Right lung (tissue), 2 donors: ENCODE measurements at regions not wholly inside any gene's neighbourhood (a gene's known extent, or its start where the extent isn't known, plus 50 kb on each side); places are given as distances from the start of the nearest gene placed in this dataset.

Experiments used
- DNase-seq, 2 donors: peaks; one replicate each; pipeline ENCODE4 v3.0.0-alpha.2; 2013

- no peak for DNase-seq
Measured at GRCh38 chr11:122234780-122235179, 118.8 kb upstream of the BLID start.

GRCh38 chr11:122234257-122234656 is 118.2 kb upstream of the BLID start:
- no peak for DNase-seq

- no peak for DNase-seq
Measured at GRCh38 chr11:122232985-122233384, 117.0 kb upstream of the BLID start.

DNA sequence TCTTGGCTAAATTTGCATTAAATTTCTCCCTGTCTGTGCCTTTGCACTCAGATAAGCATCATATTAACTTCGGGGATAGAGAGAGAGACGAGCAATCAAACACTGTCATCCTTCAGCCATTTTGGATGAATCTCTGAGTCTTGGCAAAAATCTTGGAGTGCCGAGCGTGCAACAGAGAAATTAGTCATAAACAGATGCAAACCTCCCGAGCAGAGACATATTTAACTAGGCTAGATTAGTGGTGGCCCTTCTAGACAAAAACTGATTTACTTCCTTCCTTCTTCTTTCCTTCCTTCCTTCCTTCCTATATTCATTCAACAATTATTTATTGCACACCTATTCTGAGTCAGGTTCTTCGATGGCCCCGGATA is 114.4 kb upstream of the BLID start:
- no peak for DNase-seq

GRCh38 chr11:122229481-122230384 is 113.7 kb upstream of the BLID start:
- DNase-seq: peak in 1 of 2 donors; percentile 27

GRCh38 chr11:122229078-122229477 is 113.1 kb upstream of the BLID start:
- no peak for DNase-seq

DNA sequence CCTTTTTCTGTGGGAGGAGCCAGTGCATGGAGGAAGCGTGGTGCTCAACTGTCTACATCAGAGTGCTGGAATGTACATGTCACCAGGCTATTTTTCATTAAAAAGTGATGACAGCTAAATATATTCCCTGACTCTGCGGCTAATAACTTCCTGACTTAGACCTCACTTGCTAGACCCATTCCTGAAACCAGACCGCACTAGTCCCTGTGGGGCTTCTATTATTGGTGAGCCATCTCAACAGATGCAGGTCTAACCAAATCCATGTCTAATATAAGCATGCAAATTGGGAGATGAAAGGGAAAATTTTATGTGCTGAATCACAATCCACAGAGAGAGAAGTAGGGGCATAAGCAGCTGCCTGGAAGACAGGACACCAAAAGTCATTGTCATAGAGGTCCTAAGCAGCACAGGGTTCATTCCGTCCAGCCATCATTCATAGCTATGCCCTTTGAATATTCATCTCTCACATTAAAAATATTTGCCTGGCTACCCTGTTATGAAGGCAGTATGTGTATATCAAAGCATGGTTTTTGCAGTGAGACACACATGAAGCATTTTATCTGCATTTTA is 110.9 kb upstream of the BLID start:
- no peak for DNase-seq

- no peak for DNase-seq
Measured at GRCh38 chr11:122224867-122225266, 108.9 kb upstream of the BLID start.

GRCh38 chr11:122220321-122220720 is 104.3 kb upstream of the BLID start:
- no peak for DNase-seq

- DNase-seq: no peak
Measured at GRCh38 chr11:122219791-122220190, 103.8 kb upstream of the BLID start.

- DNase-seq: peak; percentile 71 to 73
Measured at GRCh38 chr11:122215244-122215992, 99.4 kb upstream of the BLID start.

DNA sequence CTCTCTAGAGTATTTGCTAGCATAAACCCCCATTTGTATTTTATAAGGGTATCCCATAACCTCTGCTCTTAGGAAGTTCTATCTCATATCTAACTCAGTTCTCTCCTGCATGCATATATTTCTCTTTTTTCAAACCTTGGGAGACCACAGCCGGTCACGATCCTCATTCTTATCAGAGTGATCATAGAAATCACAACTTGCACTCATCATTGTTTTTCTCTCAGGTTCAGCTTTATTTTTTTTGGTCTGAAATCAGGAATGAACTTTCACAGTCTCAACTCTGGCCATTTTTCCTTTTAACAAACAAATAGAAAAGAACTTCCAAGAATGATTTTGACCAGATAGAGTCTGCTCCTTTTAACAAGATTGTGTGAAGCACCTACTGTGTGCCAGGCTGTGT is 98.6 kb upstream of the BLID start:
- no peak for DNase-seq

DNA sequence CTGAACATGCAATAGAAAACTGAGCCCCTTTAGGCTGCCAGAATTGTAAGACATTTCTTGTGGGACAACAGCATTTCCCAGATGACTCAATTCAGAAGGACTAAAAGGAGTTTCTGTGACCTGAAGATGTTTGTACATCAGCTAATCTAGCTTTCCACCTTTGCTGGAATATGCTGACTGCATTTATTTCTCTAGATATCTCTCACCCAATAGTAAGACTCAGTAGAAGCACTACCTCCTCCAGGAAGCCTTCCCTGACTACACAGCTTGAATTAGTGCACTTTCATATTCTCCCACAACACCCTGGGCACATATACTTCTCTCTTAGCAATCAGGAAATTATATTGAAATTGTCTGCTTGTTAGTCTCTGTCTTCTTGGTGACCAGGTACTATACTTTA is 98.1 kb upstream of the BLID start:
- DNase-seq: no peak

DNA sequence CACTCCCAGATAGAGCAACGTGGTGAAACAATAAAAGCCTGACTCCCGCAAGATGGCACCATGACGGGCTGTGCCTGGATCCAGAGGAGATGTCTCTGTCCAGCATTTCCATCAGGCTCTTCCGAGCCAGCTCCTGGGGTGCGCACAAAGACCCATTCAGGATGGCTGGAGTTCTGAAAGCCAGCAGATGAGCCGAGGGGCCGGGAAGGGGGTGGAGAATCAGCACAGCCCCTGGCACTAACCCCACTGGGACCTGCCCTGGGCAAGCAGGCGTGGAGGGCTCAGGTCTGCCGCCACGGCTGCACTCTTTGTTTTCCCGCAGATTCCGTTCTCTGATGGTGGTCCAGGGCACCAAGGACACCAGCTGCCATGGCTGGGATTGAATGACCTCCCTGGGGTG is 97.2 kb upstream of the BLID start:
- no peak for DNase-seq

DNA sequence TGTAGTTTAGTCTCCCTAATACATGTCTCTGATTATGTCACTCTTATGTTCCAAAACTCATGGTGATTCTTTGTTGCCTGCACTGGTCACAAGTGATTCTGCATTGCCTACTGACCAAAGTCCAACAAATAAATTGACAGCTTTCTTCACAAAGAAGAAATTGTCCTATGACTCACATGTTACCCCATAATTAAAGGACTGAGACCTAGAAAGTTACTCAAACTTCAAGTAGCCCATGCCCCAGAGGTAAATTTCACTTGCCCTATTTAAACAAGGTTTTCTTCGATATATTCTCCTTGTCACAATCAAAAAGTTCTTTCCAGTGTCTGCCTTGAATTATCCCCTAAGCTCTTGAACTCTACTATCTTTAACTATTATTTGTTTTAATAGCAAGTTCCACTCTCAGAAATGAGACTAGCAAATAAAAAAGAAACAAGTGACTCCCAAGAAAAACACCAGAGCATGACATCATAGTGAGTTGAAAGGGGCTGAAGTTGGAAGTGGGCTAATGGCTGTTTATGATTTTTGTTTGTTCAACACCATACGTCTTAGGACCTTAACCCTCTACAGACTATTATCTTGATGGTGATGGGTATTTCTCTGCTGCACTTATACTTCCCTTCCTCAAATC is 94.5 kb upstream of the BLID start:
- no peak for DNase-seq

DNA sequence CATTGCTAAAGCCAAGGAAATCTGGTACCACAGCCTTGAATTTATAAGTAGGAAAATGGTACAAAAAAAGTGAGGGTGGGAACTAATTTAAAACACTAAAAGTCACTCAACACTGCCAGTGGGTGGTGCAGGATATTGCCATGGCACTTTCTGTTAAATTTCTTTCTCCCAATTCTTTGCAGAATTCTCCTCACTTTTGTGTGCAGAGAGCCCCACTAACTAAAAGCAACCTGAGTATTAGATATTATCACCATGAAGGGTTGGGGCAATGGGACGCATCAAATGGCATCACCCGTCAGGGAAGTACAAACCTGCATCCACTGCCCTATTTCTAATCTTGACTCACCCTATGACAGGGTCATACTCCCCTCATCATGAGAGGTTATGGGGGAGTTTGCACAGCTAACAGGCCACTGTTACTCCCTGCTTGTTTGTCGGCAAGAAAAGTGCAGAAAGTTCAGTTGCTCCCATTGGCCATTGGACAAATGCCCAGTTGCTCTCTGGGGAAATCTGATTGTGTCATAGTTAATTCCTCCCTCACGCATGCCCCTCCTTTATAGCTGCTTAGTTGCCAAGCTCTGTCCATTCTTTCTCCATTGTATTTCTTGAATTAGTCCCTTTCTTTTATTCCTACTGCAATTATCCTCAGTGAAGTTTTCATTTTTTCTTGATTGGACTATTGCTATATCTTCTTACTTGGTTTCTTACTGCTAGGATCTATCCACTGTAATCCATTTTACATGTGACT is 93.8 kb upstream of the BLID start:
- DNase-seq: peak; percentile 64 to 68

- DNase-seq: no peak
Measured at GRCh38 chr11:122207921-122208764, 92.1 kb upstream of the BLID start.

DNA sequence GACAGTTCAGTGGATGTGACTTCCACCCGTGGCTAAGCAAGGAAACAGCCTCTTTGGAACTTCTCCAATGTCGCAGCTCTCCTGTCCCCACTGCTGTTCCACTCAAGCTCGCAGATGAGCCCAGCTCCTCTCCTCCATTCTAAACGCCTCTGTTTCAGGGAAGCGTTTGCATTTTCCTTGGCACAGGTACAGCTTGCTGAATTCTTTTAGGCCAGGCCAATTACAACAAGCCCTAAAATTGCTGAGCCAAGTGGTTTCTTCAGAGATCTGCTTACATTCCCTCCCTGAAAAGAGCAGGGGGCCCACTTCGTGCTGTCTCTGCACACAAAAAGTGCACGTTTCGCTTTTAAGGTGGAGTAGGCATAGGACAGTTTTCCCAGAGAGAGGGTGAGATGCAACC is 91.5 kb upstream of the BLID start:
- peak; percentile 70 to 76 for DNase-seq

DNA sequence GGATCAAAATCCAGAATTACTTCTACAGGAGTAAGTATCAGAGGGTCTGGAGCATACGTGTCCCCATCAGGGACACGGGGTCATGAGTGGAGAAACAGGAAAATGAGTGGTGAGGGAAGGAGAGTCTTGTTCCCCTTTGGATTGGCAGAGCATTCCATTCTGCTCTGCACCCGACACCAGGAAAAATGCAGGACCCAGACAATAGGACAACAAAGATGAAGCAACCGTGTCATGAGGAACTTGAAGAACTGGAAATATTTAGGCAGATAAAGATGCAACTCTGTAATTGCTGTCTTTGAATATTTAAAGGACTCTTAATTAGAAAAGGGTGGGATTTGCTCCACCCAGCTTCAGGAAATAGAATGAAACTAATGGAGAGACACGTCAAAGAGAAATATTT is 89.0 kb upstream of the BLID start:
- DNase-seq: no peak

GRCh38 chr11:122204206-122204605 is 88.2 kb upstream of the BLID start:
- no peak for DNase-seq
